Gastroesophageal sphincter (tissue), 4 donors: ENCODE measurements at regions not wholly inside any gene's neighbourhood (a gene's known extent, or its start where the extent isn't known, plus 50 kb on each side); places are given as distances from the start of the nearest gene placed in this dataset.
A peak's percentile ranks its signal among the peaks of the same experiment; 100 is the strongest.

Experiments used
- ATAC-seq: fragments of 150-250 bp; one replicate; pipeline ENCODE4 v1.9.1; 2016; ENCODE audit warnings: mild to moderate bottlenecking, moderate library complexity
- H3K27ac ChIP-seq, 4 donors: fragments of 200-600 bp; sonication (generic) in 3 of 4; 1 replicate in 3 of 4; 2 replicates in 1 of 4; pipeline ENCODE4 v1.5.1; 2016 to 2019
- H3K27me3 ChIP-seq: fragments of 200-600 bp; sonication (generic); one replicate; pipeline ENCODE4 v1.5.1; 2019
- H3K36me3 ChIP-seq, 2 donors: fragments of 200-600 bp; sonication (generic); one replicate each; pipeline ENCODE4 v1.5.1; 2019; ENCODE audit warnings: control low read depth in 1 of 2
- H3K4me1 ChIP-seq, 3 donors: fragments of 200-600 bp; sonication (generic); 1 replicate in 2 of 3; 2 replicates in 1 of 3; pipeline ENCODE4 v1.5.1; 2016 to 2019; ENCODE audit warnings: control low read depth in 2 of 3
- H3K4me3 ChIP-seq, 2 donors: fragments of 200-600 bp; sonication (generic); one replicate each; pipeline ENCODE4 v1.5.1; 2019; ENCODE audit warnings: mild to moderate bottlenecking in 1 of 2, moderate library complexity in 1 of 2
- H3K9me3 ChIP-seq, 3 donors: fragments of 200-600 bp; sonication (generic); one replicate each; pipeline ENCODE4 v1.5.1; 2017 to 2019; ENCODE audit warnings: control low read depth in 2 of 3
- CTCF ChIP-seq, 4 experiments: fragments of 200-600 bp in 2 of 4; fragments of 450-650 bp in 2 of 4; sonication (generic) in 1 of 4; IDR thresholded peaks; one replicate each; pipeline ENCODE4 v1.5.1; 2017 to 2019; ENCODE audit warnings: antibody characterized with exemption in 4 of 4, mild to moderate bottlenecking in 2 of 4, moderate library complexity in 2 of 4
- EP300 ChIP-seq: sonication (generic); formaldehyde crosslinking; IDR thresholded peaks from one replicate; pipeline ENCODE4 v1.6.1; 2017; ENCODE audit warnings: antibody characterized with exemption, mild to moderate bottlenecking
- POLR2A ChIP-seq, 2 donors: fragments of 450-650 bp; IDR thresholded peaks; one replicate each; pipeline ENCODE4 v1.6.1; 2017; ENCODE audit warnings: antibody characterized with exemption in 2 of 2, mild to moderate bottlenecking in 2 of 2, moderate library complexity in 1 of 2
- POLR2AphosphoS5 ChIP-seq: sonication (generic); formaldehyde crosslinking; IDR thresholded peaks from one replicate; pipeline ENCODE4 v1.6.1; 2017; ENCODE audit warnings: antibody characterized with exemption
- WGBS, 2 donors: methylation state at CpG; one replicate each; pipeline ENCODE4 v1.1.5; 2018; ENCODE audit warnings: low coverage in 1 of 2; 5-methylcytosine and 5-hydroxymethylcytosine counted together

GRCh38 chr6:43900560-43900915 lies 130.5 kb downstream of the VEGFA start:
- no peak for ATAC-seq
- no peak overlapping the region for H3K4me3 ChIP-seq
- whole genome bisulfite sequencing, 2 donors = 40 to 92% methylated on average over 2 of the region's 3 CpGs
- H3K36me3 ChIP-seq = no peaks in the 10 kb centered on the region
- no peaks in the 10 kb centered on the region for H3K27me3 ChIP-seq
- H3K27ac ChIP-seq = peak overlapping the region in 2 of 4 donors; percentile 50 to 60
- TF ChIP-seq POLR2AphosphoS5 = no peak
- no peak for TF ChIP-seq CTCF (IDR thresholded peaks at IDR 0.05)
- TF ChIP-seq EP300 = no peak
- no peak for TF ChIP-seq POLR2A (IDR thresholded peaks at IDR 0.05)
- peaks cover 0 to 13% (median 4%) of the 10 kb centered on the region in 3 donors for H3K4me1 ChIP-seq
- no peaks in the 10 kb centered on the region for H3K9me3 ChIP-seq

- Histone ChIP-seq H3K27me3 (no peaks in the 10 kb centered on the region), H3K9me3 (no peaks in the 10 kb centered on the region), H3K4me3 (no peak overlapping the region), H3K4me1 (peaks cover 0 to 13% (median 4%) of the 10 kb centered on the region in 3 donors), H3K27ac (no peak overlapping the region), H3K36me3 (no peaks in the 10 kb centered on the region)
- no peak for ATAC-seq
- TF ChIP-seq POLR2AphosphoS5 (no peak), CTCF (IDR thresholded peaks at IDR 0.05) (no peak), POLR2A (IDR thresholded peaks at IDR 0.05) (no peak), EP300 (no peak)
- 100% methylated on average over 4 of the region's 4 CpGs; no CpG with 5 or more reads in 1 of the 2 donors for WGBS, 2 donors
These were observed 129.8 kb downstream of the VEGFA start for GRCh38 chr6:43899830-43900229.

DNA sequence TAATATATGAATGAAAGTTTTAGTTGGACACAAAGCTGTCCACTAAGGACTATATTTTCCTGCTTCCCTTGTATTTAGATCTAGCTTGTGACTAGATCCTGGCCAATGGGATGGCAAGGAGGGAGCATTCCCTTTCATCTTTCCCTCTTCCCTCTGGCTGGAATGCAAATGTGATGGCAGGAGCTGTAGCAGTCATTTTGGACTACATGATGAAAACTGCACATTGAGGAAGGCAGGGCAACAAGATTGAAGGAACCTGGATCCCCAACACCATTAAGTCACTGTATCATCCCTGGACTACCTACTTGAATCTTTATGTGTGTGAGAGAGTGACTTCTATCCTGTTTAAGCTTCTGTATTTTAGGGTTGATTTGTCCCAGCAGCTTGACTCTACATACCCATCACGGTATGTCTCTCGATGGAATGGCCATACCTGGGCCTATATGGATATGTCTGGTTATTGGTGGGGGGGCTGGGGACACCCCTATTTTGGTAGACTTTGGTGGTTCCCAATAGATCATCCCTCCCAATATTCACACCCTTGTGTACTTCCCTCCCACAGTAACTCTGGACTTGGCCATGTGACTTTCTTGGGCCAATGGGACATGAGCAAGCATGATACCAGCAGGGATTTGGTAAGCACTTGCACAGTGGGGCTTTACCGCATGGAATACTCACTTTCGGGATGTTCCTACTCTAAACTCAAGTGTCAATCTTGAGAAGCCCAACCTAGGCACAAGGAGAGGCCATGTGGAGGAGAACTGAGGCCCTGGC lies 128.5 kb downstream of the VEGFA start:
- Histone ChIP-seq H3K36me3 (no peaks in the 10 kb centered on the region), H3K4me1 (peaks cover 0 to 13% (median 4%) of the 10 kb centered on the region in 3 donors), H3K9me3 (no peaks in the 10 kb centered on the region), H3K27me3 (no peaks in the 10 kb centered on the region), H3K27ac (no peak overlapping the region), H3K4me3 (no peak overlapping the region)
- no peak for ATAC-seq
- WGBS, 2 donors = 95 to 100% methylated on average over 3 of the region's 4 CpGs
- TF ChIP-seq POLR2A (IDR thresholded peaks at IDR 0.05) (no peak), POLR2AphosphoS5 (no peak), CTCF (IDR thresholded peaks at IDR 0.05) (no peak), EP300 (no peak)

DNA sequence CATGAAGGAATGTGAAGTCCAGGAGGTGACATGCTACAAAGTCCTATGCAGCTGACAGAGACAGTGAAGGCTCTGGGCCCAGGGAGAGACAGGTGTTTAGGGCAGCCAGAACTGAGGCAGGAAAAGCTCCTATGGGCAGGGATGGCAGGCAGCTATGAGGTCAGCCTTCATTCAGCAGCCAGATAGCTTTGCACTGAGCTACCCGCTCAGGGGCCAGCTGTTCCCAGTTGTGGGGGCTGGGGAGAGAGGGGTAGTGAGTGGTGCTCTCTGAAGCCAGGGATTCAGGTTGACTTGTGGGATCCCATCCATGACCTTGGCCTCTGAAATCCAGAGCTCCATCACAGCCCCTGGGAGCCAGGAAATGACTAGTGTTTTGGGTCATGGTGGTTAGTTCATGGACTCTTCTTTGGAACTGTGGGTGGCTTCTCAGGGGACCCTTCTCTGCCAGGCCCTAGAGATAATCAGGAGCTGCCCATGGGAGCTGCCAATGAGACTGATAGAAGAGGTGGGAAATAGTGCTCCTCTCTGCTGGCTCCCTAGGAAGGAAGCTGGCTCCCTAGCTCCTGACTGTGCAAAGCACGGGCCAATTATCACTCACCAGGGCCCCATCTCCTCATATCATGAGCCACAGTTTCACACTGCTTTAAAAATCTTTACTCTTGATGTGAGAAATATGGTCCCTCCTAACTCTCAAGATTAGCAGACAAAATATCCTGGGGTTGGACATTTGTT lies 127.7 kb downstream of the VEGFA start:
- no peak overlapping the region for H3K4me3 ChIP-seq
- peaks cover 0 to 13% (median 4%) of the 10 kb centered on the region in 3 donors for H3K4me1 ChIP-seq
- no peaks in the 10 kb centered on the region for H3K9me3 ChIP-seq
- TF ChIP-seq EP300 (no peak), CTCF (IDR thresholded peaks at IDR 0.05) (no peak)
- H3K27me3 ChIP-seq = no peaks in the 10 kb centered on the region
- H3K27ac ChIP-seq = no peak overlapping the region
- WGBS, 2 donors = 89 to 100% methylated on average over 1 of the region's 2 CpGs
- no peak for ATAC-seq
- H3K36me3 ChIP-seq = no peaks in the 10 kb centered on the region
